Trophoblast cell (in vitro differentiated cells and primary cell): ENCODE measurements at regions not wholly inside any gene's neighbourhood (a gene's known extent, or its start where the extent isn't known, plus 50 kb on each side); places are given as distances from the start of the nearest gene placed in this dataset.
A peak's percentile ranks its signal among the peaks of the same experiment; 100 is the strongest.

ENCODE experiments used
- DNase-seq, 2 donors: peaks; one replicate each; pipeline ENCODE4 v3.0.0-alpha.2; 2016
- H2AFZ ChIP-seq: 2 replicates; pipeline ENCODE4 v1.6.1; 2013; ENCODE audit warnings: low read length, moderate library complexity, mild to moderate bottlenecking; ENCODE audit not compliant: insufficient read depth, poor library complexity
- H2AK5ac ChIP-seq: 2 replicates; pipeline ENCODE4 v1.6.1; 2013; ENCODE audit warnings: mild to moderate bottlenecking, low read length
- H2BK120ac ChIP-seq: 2 replicates; pipeline ENCODE4 v1.6.1; 2013; ENCODE audit warnings: low read length, mild to moderate bottlenecking, moderate library complexity; ENCODE audit not compliant: insufficient read depth, poor library complexity
- H2BK12ac ChIP-seq: 2 replicates; pipeline ENCODE4 v1.6.1; 2013; ENCODE audit warnings: mild to moderate bottlenecking, low read length, moderate library complexity
- H2BK5ac ChIP-seq: 2 replicates; pipeline ENCODE4 v1.6.1; 2013; ENCODE audit warnings: low read length, low read depth, moderate library complexity, mild to moderate bottlenecking; ENCODE audit not compliant: poor library complexity
- H3K14ac ChIP-seq: 2 replicates; pipeline ENCODE4 v1.6.1; 2013; ENCODE audit warnings: mild to moderate bottlenecking, low read length
- H3K18ac ChIP-seq: 2 replicates; pipeline ENCODE4 v1.6.1; 2013; ENCODE audit warnings: mild to moderate bottlenecking, low read length
- H3K23ac ChIP-seq: 2 replicates; pipeline ENCODE4 v1.6.1; 2013; ENCODE audit warnings: low read length
- H3K27ac ChIP-seq: 2 replicates; pipeline ENCODE4 v1.5.1; 2013; ENCODE audit warnings: low read depth, mild to moderate bottlenecking, inconsistent platforms, low read length, moderate library complexity
- H3K27me3 ChIP-seq: 2 replicates; pipeline ENCODE4 v1.6.1; 2013; ENCODE audit warnings: inconsistent platforms, mild to moderate bottlenecking, low read length, moderate library complexity; ENCODE audit not compliant: insufficient read depth
- H3K36me3 ChIP-seq, 2 experiments: 1 replicate in 1 of 2; 2 replicates in 1 of 2; pipeline ENCODE4 v1.6.1; 2013; ENCODE audit warnings: low read length in 2 of 2, mild to moderate bottlenecking in 2 of 2, moderate library complexity in 1 of 2; ENCODE audit not compliant: insufficient read depth in 2 of 2, control insufficient read depth in 1 of 2
- H3K4ac ChIP-seq: 2 replicates; pipeline ENCODE4 v1.6.1; 2013; ENCODE audit warnings: low read depth, mild to moderate bottlenecking, low read length, moderate library complexity
- H3K4me1 ChIP-seq, 2 experiments: 1 replicate in 1 of 2; 2 replicates in 1 of 2; pipeline ENCODE4 v1.6.1; 2013; ENCODE audit warnings: low read length in 2 of 2, mild to moderate bottlenecking in 2 of 2, moderate library complexity in 1 of 2; ENCODE audit not compliant: insufficient read depth in 2 of 2, control insufficient read depth in 1 of 2
- H3K4me2 ChIP-seq: 2 replicates; pipeline ENCODE4 v1.6.1; 2013; ENCODE audit warnings: inconsistent platforms, mild to moderate bottlenecking, low read length, moderate library complexity
- H3K4me3 ChIP-seq: 2 replicates; pipeline ENCODE4 v1.5.1; 2013; ENCODE audit warnings: mild to moderate bottlenecking, low read depth, low read length, inconsistent platforms
- H3K79me1 ChIP-seq: one replicate; pipeline ENCODE4 v1.6.1; 2013; ENCODE audit warnings: low read length
- H3K79me2 ChIP-seq: 2 replicates; pipeline ENCODE4 v1.6.1; 2013; ENCODE audit warnings: low read length, mild to moderate bottlenecking; ENCODE audit not compliant: control insufficient read depth, insufficient read depth, poor library complexity
- H3K9ac ChIP-seq: 2 replicates; pipeline ENCODE4 v1.6.1; 2013; ENCODE audit warnings: mild to moderate bottlenecking, low read length
- H3K9me3 ChIP-seq: 2 replicates; pipeline ENCODE4 v1.6.1; 2013; ENCODE audit warnings: low read depth, mild to moderate bottlenecking, control low read depth, inconsistent platforms, low read length; ENCODE audit not compliant: insufficient read depth
- H4K12ac ChIP-seq: 2 replicates; pipeline ENCODE4 v1.6.1; 2013; ENCODE audit warnings: low read depth, mild to moderate bottlenecking, low read length, moderate library complexity
- H4K8ac ChIP-seq: 2 replicates; pipeline ENCODE4 v1.6.1; 2013; ENCODE audit warnings: low read depth, mild to moderate bottlenecking, low read length, moderate library complexity
- H4K91ac ChIP-seq: one replicate; pipeline ENCODE4 v1.6.1; 2013; ENCODE audit warnings: low read depth, mild to moderate bottlenecking, low read length, moderate library complexity
- WGBS: extraction: QIAGEN DNeasy Blood & Tissue Kit; methylation state at CpG from one replicate; pipeline ENCODE4 v1.1.7; 2013; ENCODE audit warnings: missing lambda C conversion rate; ENCODE audit not compliant: insufficient read length, insufficient coverage; ENCODE audit errors: extremely low coverage; 5-methylcytosine and 5-hydroxymethylcytosine counted together

DNA sequence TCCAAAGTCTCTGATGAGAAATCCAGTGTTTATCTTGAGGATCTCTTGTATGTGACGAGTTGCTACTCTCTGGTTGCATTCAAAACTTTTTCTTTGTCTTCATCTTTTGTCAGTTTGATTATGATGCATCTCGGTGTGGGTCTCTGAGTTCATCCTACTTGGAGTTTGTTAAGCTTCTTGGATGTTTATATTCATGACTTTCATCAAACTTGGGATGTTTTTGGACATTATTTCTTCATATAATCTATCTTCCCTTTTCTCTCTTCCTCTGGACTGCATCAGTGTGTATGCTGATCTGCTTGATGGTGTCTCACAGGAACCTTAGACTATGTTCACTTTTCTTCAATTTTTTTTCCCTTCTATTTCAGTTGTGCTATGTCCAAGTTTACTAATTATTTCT is 320.4 kb downstream of the TLE3 start:
- Histone ChIP-seq H3K14ac (no peak overlapping the region), H3K18ac (no peak overlapping the region), H2BK5ac (no peak overlapping the region), H3K4me3 (no peak overlapping the region), H3K36me3 (no peaks in the 10 kb centered on the region), H3K9ac (no peak overlapping the region), H2AK5ac (no peak overlapping the region), H4K8ac (no peak overlapping the region), H3K4ac (no peak overlapping the region), H3K79me1 (no peaks in the 10 kb centered on the region), H3K4me1 (no peaks in the 10 kb centered on the region), H3K79me2 (no peaks in the 10 kb centered on the region), H3K27ac (no peak overlapping the region), H2BK120ac (no peak overlapping the region), H4K91ac (no peak overlapping the region), H4K12ac (no peak overlapping the region), H3K23ac (no peak overlapping the region), H3K27me3 (no peaks in the 10 kb centered on the region), H2AFZ (no peak overlapping the region), H2BK12ac (no peak overlapping the region), H3K4me2 (no peak overlapping the region), H3K9me3 (no peaks in the 10 kb centered on the region)
- WGBS = no CpG with 5 or more reads among the region's 2 CpGs
- no peak for DNase-seq

DNA sequence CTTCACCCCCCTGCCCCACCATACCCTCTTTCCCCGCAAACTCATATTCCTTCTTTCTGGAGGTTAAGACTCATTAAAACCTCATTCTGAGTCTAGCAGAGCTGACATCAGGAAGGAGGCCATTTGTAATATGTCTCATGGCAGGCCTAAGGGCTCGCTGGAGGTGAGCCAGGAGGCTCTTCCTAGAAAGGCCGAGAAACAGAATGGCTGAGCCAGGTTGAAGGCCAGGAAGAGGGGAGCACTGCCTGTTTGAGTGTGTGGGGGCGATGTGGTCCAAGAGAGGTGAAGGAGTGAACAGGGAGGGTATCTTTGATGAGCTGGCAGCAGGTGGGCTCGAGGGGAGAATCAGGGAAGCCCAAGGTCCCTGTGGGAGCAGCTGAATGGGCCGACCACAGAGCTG is 317.3 kb downstream of the TLE3 start:
- no peak overlapping the region for H2AK5ac ChIP-seq
- H2BK12ac ChIP-seq = no peak overlapping the region
- H3K36me3 ChIP-seq = no peaks in the 10 kb centered on the region
- no peak overlapping the region for H3K23ac ChIP-seq
- H3K4me1 ChIP-seq = no peaks in the 10 kb centered on the region
- H3K79me1 ChIP-seq = no peaks in the 10 kb centered on the region
- H3K4ac ChIP-seq = no peak overlapping the region
- H4K12ac ChIP-seq = no peak overlapping the region
- no peak overlapping the region for H2AFZ ChIP-seq
- H3K27ac ChIP-seq = no peak overlapping the region
- H3K27me3 ChIP-seq = no peaks in the 10 kb centered on the region
- H4K8ac ChIP-seq = no peak overlapping the region
- DNase-seq = no peak
- no peak overlapping the region for H3K4me3 ChIP-seq
- H3K4me2 ChIP-seq = no peak overlapping the region
- H3K79me2 ChIP-seq = no peaks in the 10 kb centered on the region
- no peak overlapping the region for H4K91ac ChIP-seq
- no peaks in the 10 kb centered on the region for H3K9me3 ChIP-seq
- no peak overlapping the region for H2BK120ac ChIP-seq
- H3K18ac ChIP-seq = no peak overlapping the region
- H2BK5ac ChIP-seq = no peak overlapping the region
- H3K14ac ChIP-seq = no peak overlapping the region
- no peak overlapping the region for H3K9ac ChIP-seq
- WGBS = 100% methylated on average over 1 of the region's 6 CpGs

DNA sequence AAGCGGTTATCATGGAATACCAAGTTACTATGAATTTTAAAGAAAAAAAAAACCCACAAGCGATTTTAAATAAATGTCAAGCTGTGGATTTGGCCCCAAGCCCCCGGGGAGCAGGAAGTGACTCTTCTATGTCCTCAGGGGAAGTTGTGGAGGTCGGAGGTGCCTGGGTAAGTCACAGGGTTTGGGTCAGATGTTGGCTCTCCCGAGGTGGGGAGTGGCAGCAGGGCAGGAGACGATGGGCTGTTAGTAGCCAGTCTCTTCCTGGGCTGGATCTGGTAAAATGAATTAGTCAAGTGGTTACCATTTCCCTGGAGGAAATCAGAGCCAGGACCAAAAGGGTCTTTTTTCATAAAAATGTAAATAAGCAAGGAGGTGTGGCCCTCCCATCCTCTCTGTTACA is 316.7 kb downstream of the TLE3 start:
- Histone ChIP-seq H3K4ac (no peak overlapping the region), H2BK5ac (no peak overlapping the region), H3K79me2 (no peaks in the 10 kb centered on the region), H4K91ac (no peak overlapping the region), H2BK120ac (no peak overlapping the region), H3K36me3 (no peaks in the 10 kb centered on the region), H3K27me3 (no peaks in the 10 kb centered on the region), H2AFZ (no peak overlapping the region), H3K4me2 (no peak overlapping the region), H3K14ac (no peak overlapping the region), H3K27ac (no peak overlapping the region), H3K79me1 (no peaks in the 10 kb centered on the region), H3K18ac (no peak overlapping the region), H3K4me3 (no peak overlapping the region), H4K12ac (no peak overlapping the region), H2AK5ac (no peak overlapping the region), H3K9me3 (no peaks in the 10 kb centered on the region), H3K9ac (no peak overlapping the region), H2BK12ac (no peak overlapping the region), H3K4me1 (no peaks in the 10 kb centered on the region), H4K8ac (no peak overlapping the region), H3K23ac (no peak overlapping the region)
- WGBS = no CpG with 5 or more reads among the region's 6 CpGs
- DNase-seq = no peak

DNA sequence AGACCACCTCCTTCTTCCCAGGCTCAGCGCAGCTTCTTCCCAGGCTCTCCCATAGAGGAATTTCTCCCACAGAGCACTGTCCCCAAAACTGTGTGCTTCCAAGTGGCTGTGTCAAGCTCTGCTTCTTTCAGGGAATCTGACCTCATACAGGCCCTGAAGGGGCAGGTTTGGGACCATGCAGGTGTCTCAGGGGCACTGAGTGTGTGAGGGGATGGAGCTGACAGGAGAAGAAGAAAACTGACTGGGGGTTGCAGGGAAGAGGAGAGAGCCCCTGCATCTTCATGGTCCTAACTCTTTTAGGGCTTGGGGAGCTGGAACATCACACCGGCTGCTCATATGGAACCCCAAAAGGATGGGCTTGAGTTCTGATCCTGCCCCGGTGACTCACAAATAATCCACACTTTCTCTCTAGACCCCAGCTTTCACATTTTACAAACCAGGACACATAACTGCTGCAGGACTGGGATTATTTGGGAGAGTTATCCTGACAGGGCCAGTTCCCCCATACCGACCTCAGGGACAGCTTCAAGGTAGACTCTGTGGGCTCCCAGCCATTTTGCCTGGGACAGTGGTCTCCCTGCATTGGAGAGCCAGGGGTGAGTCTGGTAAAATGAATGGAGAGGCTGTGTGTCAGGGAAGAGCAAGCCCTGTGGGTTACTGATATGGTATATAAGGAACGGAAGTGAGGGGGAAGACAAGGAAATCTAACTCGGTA is 316.1 kb downstream of the TLE3 start:
- WGBS = no CpG with 5 or more reads among the region's 6 CpGs
- H3K9ac ChIP-seq = no peak overlapping the region
- no peaks in the 10 kb centered on the region for H3K9me3 ChIP-seq
- no peak overlapping the region for H4K12ac ChIP-seq
- no peak overlapping the region for H2BK12ac ChIP-seq
- peak overlapping the region; percentile 37 for H3K23ac ChIP-seq
- DNase-seq = no peak
- no peaks in the 10 kb centered on the region for H3K79me2 ChIP-seq
- H3K27me3 ChIP-seq = no peaks in the 10 kb centered on the region
- no peak overlapping the region for H2BK120ac ChIP-seq
- no peaks in the 10 kb centered on the region for H3K36me3 ChIP-seq
- H2AFZ ChIP-seq = no peak overlapping the region
- no peak overlapping the region for H4K91ac ChIP-seq
- H3K79me1 ChIP-seq = no peaks in the 10 kb centered on the region
- H3K27ac ChIP-seq = no peak overlapping the region
- no peak overlapping the region for H3K4me2 ChIP-seq
- H2BK5ac ChIP-seq = no peak overlapping the region
- H3K4ac ChIP-seq = no peak overlapping the region
- H2AK5ac ChIP-seq = no peak overlapping the region
- H3K4me3 ChIP-seq = no peak overlapping the region
- H3K18ac ChIP-seq = no peak overlapping the region
- H3K4me1 ChIP-seq = no peaks in the 10 kb centered on the region
- H3K14ac ChIP-seq = no peak overlapping the region
- H4K8ac ChIP-seq = no peak overlapping the region
